COR-L47 (cell line): ENCODE measurements at regions not wholly inside any gene's neighbourhood (a gene's known extent, or its start where the extent isn't known, plus 50 kb on each side); places are given as distances from the start of the nearest gene placed in this dataset.

Experiments used
- DNase-seq: peaks from one replicate; lab custom pipeline; 2025; lab: John Stamatoyannopoulos, UW

- DNase-seq: no peak
Measured at GRCh38 chr4:144903953-144904711, 193.9 kb downstream of the ANAPC10 start.

DNA sequence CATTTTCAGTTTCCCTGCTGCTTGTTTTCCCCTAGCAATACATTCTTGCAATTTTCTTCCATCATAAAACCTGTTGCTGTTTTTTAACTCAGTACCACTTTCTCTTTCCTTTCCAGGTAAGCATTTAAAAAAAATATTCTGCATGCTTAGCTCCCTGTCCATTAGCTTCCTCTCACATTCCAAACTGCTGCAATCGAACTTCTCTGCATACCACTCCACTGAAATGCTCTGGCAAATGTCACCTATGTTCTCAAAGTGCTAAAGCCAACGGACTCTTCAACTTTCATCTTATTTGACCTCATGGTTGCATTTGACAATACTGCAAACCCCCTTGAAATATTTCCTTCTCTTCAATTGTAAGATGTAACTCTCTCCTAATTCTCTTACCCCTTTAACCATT, 192.7 kb downstream of the ANAPC10 start:
- DNase-seq: no peak

GRCh38 chr4:144906181-144906925, 191.6 kb downstream of the ANAPC10 start:
- DNase-seq: no peak

DNA sequence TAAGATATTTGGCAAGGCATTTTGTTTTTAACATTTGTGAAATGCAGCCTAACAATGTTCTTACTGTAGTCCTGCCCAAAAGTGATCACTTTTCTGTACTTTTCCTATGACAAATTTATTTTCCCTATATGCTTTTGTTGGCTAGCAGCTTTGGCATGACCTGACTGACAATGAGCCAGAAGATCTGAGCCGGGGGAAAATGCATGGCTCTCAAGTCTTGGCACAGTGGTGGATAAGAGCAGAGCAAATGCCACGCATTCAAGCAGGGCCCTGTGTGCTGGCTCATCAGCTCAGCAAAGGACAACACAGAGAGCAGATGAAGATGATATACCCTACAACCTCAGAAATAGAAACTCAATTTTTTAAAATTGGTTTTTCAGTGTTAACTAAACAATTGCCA, 187.3 kb downstream of the ANAPC10 start:
- DNase-seq: no peak
